H9 (cell line): ENCODE measurements at regions not wholly inside any gene's neighbourhood (a gene's known extent, or its start where the extent isn't known, plus 50 kb on each side); places are given as distances from the start of the nearest gene placed in this dataset.

Experiments
- DNase-seq: peaks from one replicate; pipeline ENCODE4 v3.0.0-alpha.2; 2017
- H2AFZ ChIP-seq: one replicate; pipeline ENCODE4 v1.6.1; 2013; ENCODE audit warnings: mild to moderate bottlenecking, low read length, control low read depth, moderate library complexity
- H2AK5ac ChIP-seq: 2 replicates; pipeline ENCODE4 v1.6.1; 2013; ENCODE audit warnings: low read length, control low read depth, mixed read lengths; ENCODE audit not compliant: insufficient read length
- H2BK120ac ChIP-seq: one replicate; pipeline ENCODE4 v1.6.1; 2013; ENCODE audit warnings: low read depth, mild to moderate bottlenecking, low read length, control low read depth, inconsistent platforms; ENCODE audit not compliant: poor library complexity, severe bottlenecking
- H2BK12ac ChIP-seq: 2 replicates; pipeline ENCODE4 v1.6.1; 2013; ENCODE audit warnings: low read length, control low read depth, mixed read lengths, low read depth; ENCODE audit not compliant: insufficient read length
- H2BK15ac ChIP-seq: 2 replicates; pipeline ENCODE4 v1.6.1; 2013; ENCODE audit warnings: low read depth, low read length, control low read depth
- H2BK20ac ChIP-seq: one replicate; pipeline ENCODE4 v1.6.1; 2013; ENCODE audit warnings: low read depth, mild to moderate bottlenecking, low read length, control low read depth, inconsistent platforms; ENCODE audit not compliant: poor library complexity, severe bottlenecking
- H2BK5ac ChIP-seq: 2 replicates; pipeline ENCODE4 v1.6.1; 2013; ENCODE audit warnings: low read length, control low read depth, mixed read lengths; ENCODE audit not compliant: insufficient read length
- H3K14ac ChIP-seq: 2 replicates; pipeline ENCODE4 v1.6.1; 2013; ENCODE audit warnings: low read length, control low read depth; ENCODE audit not compliant: insufficient read depth
- H3K18ac ChIP-seq: 2 replicates; pipeline ENCODE4 v1.6.1; 2013; ENCODE audit warnings: low read depth, mild to moderate bottlenecking, mixed read lengths, low read length, control low read depth; ENCODE audit not compliant: insufficient read length
- H3K23ac ChIP-seq: 2 replicates; pipeline ENCODE4 v1.6.1; 2013; ENCODE audit warnings: low read length, control low read depth, mixed read lengths, low read depth; ENCODE audit not compliant: insufficient read length
- H3K23me2 ChIP-seq: 2 replicates; pipeline ENCODE4 v1.6.1; 2013; ENCODE audit warnings: low read depth, mild to moderate bottlenecking, mixed read lengths, low read length, control low read depth; ENCODE audit not compliant: insufficient read length, poor library complexity, severe bottlenecking
- H3K27ac ChIP-seq: 2 replicates; pipeline ENCODE4 v1.5.1; 2013; ENCODE audit warnings: low read length, control low read depth, mixed read lengths, low read depth; ENCODE audit not compliant: insufficient read length
- H3K27me3 ChIP-seq: 2 replicates; pipeline ENCODE4 v1.6.1; 2013; ENCODE audit warnings: low read length, control low read depth, inconsistent platforms; ENCODE audit not compliant: insufficient read depth
- H3K4ac ChIP-seq: 2 replicates; pipeline ENCODE4 v1.6.1; 2013; ENCODE audit warnings: low read depth, mild to moderate bottlenecking, control low read depth, inconsistent platforms, low read length, moderate library complexity
- H3K4me1 ChIP-seq: 2 replicates; pipeline ENCODE4 v1.6.1; 2013; ENCODE audit warnings: low read length, control low read depth, inconsistent platforms; ENCODE audit not compliant: insufficient read depth
- H3K4me2 ChIP-seq: 2 replicates; pipeline ENCODE4 v1.6.1; 2013; ENCODE audit warnings: low read length, control low read depth, mixed read lengths; ENCODE audit not compliant: insufficient read length, insufficient read depth
- H3K56ac ChIP-seq: 2 replicates; pipeline ENCODE4 v1.6.1; 2013; ENCODE audit warnings: low read depth, mild to moderate bottlenecking, mixed read lengths, low read length, control low read depth; ENCODE audit not compliant: insufficient read length
- H3K79me1 ChIP-seq: 2 replicates; pipeline ENCODE4 v1.6.1; 2013; ENCODE audit warnings: low read depth, mild to moderate bottlenecking, moderate library complexity, low read length, control low read depth, inconsistent platforms; ENCODE audit not compliant: insufficient read depth, poor library complexity, severe bottlenecking
- H3K79me2 ChIP-seq: 2 replicates; pipeline ENCODE4 v1.6.1; 2013; ENCODE audit warnings: low read length, control low read depth, inconsistent platforms; ENCODE audit not compliant: insufficient read depth
- H3K9ac ChIP-seq: 2 replicates; pipeline ENCODE4 v1.6.1; 2013; ENCODE audit warnings: low read length, control low read depth, mixed read lengths; ENCODE audit not compliant: insufficient read length; ENCODE audit errors: extremely low read depth
- H3K9me3 ChIP-seq: one replicate; pipeline ENCODE4 v1.6.1; 2013; ENCODE audit warnings: low read depth, low read length, inconsistent platforms; ENCODE audit not compliant: control insufficient read depth
- H3T11ph ChIP-seq: one replicate; pipeline ENCODE4 v1.6.1; 2013; ENCODE audit warnings: mild to moderate bottlenecking, low read length, control low read depth, inconsistent platforms
- H4K20me1 ChIP-seq: one replicate; pipeline ENCODE4 v1.6.1; 2013; ENCODE audit not compliant: control insufficient read depth, insufficient read length, insufficient read depth
- H4K5ac ChIP-seq: 2 replicates; pipeline ENCODE4 v1.6.1; 2013; ENCODE audit warnings: low read depth, mild to moderate bottlenecking, mixed read lengths, low read length, control low read depth; ENCODE audit not compliant: insufficient read length
- H4K8ac ChIP-seq: replicated peaks from 2 replicates; pipeline ENCODE4 v1.6.1; 2013; ENCODE audit warnings: low read length, control low read depth, mixed read lengths, low read depth; ENCODE audit not compliant: insufficient read length
- H4K91ac ChIP-seq: 2 replicates; pipeline ENCODE4 v1.6.1; 2013; ENCODE audit warnings: low read depth, mild to moderate bottlenecking, moderate library complexity, mixed read lengths, low read length, control low read depth; ENCODE audit not compliant: insufficient read length
- H3K27ac Mint-ChIP-seq, 3 experiments: 2 replicates in 2 of 3; 3 replicates in 1 of 3; pipeline ENCODE4 v1.8.0; 2020 to 2021; ENCODE audit warnings: mixed read lengths in 3 of 3, mild to moderate bottlenecking in 1 of 3, moderate library complexity in 1 of 3
- H3K27me3 Mint-ChIP-seq: 2 replicates; pipeline ENCODE4 v1.8.0; 2021; ENCODE audit warnings: low read depth, mild to moderate bottlenecking, moderate library complexity, mixed read lengths
- H3K36me3 Mint-ChIP-seq, 3 experiments: 2 replicates in 2 of 3; 3 replicates in 1 of 3; pipeline ENCODE4 v1.8.0; 2020 to 2021; ENCODE audit warnings: low read depth in 3 of 3, mixed read lengths in 3 of 3; ENCODE audit not compliant: insufficient read depth in 1 of 3
- H3K4me1 Mint-ChIP-seq, 2 experiments: 2 replicates each; pipeline ENCODE4 v1.8.0; 2020; ENCODE audit warnings: mixed read lengths in 2 of 2
- H3K4me3 Mint-ChIP-seq, 2 experiments: 2 replicates in 1 of 2; 3 replicates in 1 of 2; pipeline ENCODE4 v1.8.0; 2020 to 2021; ENCODE audit warnings: mild to moderate bottlenecking in 2 of 2, mixed read lengths in 2 of 2, moderate library complexity in 1 of 2
- H3K9me3 Mint-ChIP-seq, 2 experiments: 2 replicates in 1 of 2; 3 replicates in 1 of 2; pipeline ENCODE4 v1.8.0; 2020; ENCODE audit warnings: mild to moderate bottlenecking in 2 of 2, mixed read lengths in 2 of 2, moderate library complexity in 1 of 2
- WGBS: extraction: QIAGEN DNeasy Blood & Tissue Kit; methylation state at CpG from one replicate; pipeline ENCODE4 v1.1.7; 2013; ENCODE audit warnings: missing lambda C conversion rate, low lambda C conversion rate, mixed read lengths; ENCODE audit not compliant: insufficient read length; ENCODE audit errors: extremely low coverage; 5-methylcytosine and 5-hydroxymethylcytosine counted together
- TF ChIP-seq, protein P1 (sequence below): fragments of 200-600 bp; sonication (generic); conservative IDR thresholded peaks from 3 replicates; pipeline ENCODE4 v1.8.0; 2021; ENCODE audit warnings: antibody characterized with exemption, mild to moderate bottlenecking

DNA sequence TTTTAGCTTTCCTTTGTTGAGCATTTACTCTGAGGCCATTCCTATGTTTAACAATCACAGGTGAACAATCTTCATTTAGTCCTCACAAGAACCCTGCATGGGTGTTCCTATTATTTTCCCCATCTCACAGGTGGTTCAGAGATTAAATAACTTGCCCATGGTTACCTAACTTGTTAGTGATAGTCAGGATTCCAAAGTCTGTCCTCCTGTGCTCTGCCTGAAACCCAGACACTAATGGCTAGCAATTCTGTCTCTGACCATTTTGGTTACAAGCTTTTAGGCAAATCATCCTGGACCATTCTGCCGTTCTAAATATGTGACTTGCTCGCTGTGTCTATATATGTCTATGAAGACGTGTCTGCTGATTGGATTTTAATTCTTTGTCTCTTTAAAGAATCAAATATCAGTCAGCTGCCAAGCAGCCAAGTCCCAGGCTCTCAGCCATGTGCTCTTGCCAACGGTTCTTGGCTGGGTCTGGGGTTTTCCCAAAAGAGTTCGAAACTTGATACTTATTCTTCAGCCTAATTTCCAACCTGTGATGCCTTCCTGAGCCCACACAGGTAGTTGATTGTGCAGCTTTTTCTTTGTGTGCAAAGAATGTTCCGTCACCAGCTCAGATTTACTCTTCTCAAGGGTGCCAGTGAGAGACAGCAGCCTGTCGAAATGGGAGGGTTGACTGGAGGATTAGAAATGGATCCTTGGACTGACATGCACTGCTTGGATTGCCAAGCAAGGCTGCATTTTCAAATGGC lies 121.7 kb downstream of the NREP start:
- Histone ChIP-seq H2BK15ac (no peak overlapping the region), H2AFZ (no peak overlapping the region), H2BK5ac (no peak overlapping the region), H4K8ac (no peak overlapping the region), H4K5ac (no peak overlapping the region), H3K4me1 (no peaks in the 10 kb centered on the region), H3K79me2 (no peaks in the 10 kb centered on the region), H3K18ac (no peak overlapping the region), H3K27ac (no peak overlapping the region), H3K4ac (no peak overlapping the region), H4K91ac (no peak overlapping the region), H3K9me3 (peaks cover 10% of the 10 kb centered on the region), H2BK12ac (no peak overlapping the region), H2BK120ac (no peak overlapping the region), H3K79me1 (no peaks in the 10 kb centered on the region), H3K14ac (no peak overlapping the region), H3K4me2 (no peak overlapping the region), H3K56ac (no peak overlapping the region), H3T11ph (no peak overlapping the region), H2AK5ac (no peak overlapping the region), H3K9ac (no peak overlapping the region), H3K27me3 (no peaks in the 10 kb centered on the region), H3K23ac (no peak overlapping the region), H2BK20ac (no peak overlapping the region), H4K20me1 (no peaks in the 10 kb centered on the region), H3K23me2 (no peaks in the 10 kb centered on the region)
- H3K27me3 Mint-ChIP-seq, result no peaks in the 10 kb centered on the region; the same call in 1 of the 2 replicates
- H3K4me1 Mint-ChIP-seq, result no peaks in the 10 kb centered on the region
- TF ChIP-seq, protein P1, sequence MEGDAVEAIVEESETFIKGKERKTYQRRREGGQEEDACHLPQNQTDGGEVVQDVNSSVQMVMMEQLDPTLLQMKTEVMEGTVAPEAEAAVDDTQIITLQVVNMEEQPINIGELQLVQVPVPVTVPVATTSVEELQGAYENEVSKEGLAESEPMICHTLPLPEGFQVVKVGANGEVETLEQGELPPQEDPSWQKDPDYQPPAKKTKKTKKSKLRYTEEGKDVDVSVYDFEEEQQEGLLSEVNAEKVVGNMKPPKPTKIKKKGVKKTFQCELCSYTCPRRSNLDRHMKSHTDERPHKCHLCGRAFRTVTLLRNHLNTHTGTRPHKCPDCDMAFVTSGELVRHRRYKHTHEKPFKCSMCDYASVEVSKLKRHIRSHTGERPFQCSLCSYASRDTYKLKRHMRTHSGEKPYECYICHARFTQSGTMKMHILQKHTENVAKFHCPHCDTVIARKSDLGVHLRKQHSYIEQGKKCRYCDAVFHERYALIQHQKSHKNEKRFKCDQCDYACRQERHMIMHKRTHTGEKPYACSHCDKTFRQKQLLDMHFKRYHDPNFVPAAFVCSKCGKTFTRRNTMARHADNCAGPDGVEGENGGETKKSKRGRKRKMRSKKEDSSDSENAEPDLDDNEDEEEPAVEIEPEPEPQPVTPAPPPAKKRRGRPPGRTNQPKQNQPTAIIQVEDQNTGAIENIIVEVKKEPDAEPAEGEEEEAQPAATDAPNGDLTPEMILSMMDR, result no peak
- H3K27ac Mint-ChIP-seq, result no peak overlapping the region
- peaks cover 24 to 27% of the 10 kb centered on the region in 2 experiments for H3K9me3 Mint-ChIP-seq
- peaks cover 10 to 25% (median 12%) of the 10 kb centered on the region in 3 experiments for H3K36me3 Mint-ChIP-seq
- no CpG with 5 or more reads among the region's 7 CpGs for WGBS
- no peak overlapping the region for H3K4me3 Mint-ChIP-seq
- no peak for DNase-seq
